HG02642 (cell line): ENCODE measurements at regions not wholly inside any gene's neighbourhood (a gene's known extent, or its start where the extent isn't known, plus 50 kb on each side); places are given as distances from the start of the nearest gene placed in this dataset.

Source experiments
- ATAC-seq: cut with Tn5 transposase; IDR thresholded peaks from one replicate; pipeline ENCODE4 v1.9.1; 2021; ENCODE audit warnings: mild to moderate bottlenecking; ENCODE audit not compliant: unreplicated experiment, poor library complexity

- no peak for ATAC-seq
These were observed 658.0 kb downstream of the PTPRU start for GRCh38 chr1:29894311-29894710.

- no peak for ATAC-seq
These were observed 657.5 kb downstream of the PTPRU start for GRCh38 chr1:29893806-29894205.

GRCh38 chr1:29893046-29893723 is 656.9 kb downstream of the PTPRU start:
- ATAC-seq, result no peak

GRCh38 chr1:29892247-29892646 is 655.9 kb downstream of the PTPRU start:
- no peak for ATAC-seq

GRCh38 chr1:29890201-29890959 is 654.1 kb downstream of the PTPRU start:
- no peak for ATAC-seq

- ATAC-seq, result no peak
These were observed 653.5 kb downstream of the PTPRU start for GRCh38 chr1:29889776-29890175.

- no peak for ATAC-seq
These were observed 648.4 kb downstream of the PTPRU start for GRCh38 chr1:29884740-29885139.

- no peak for ATAC-seq
These were observed 647.7 kb downstream of the PTPRU start for GRCh38 chr1:29883986-29884385.

GRCh38 chr1:29883411-29883832 is 647.1 kb downstream of the PTPRU start:
- no peak for ATAC-seq

- no peak for ATAC-seq
These were observed 644.2 kb downstream of the PTPRU start for GRCh38 chr1:29880556-29880955.

- ATAC-seq, result no peak
These were observed 642.9 kb downstream of the PTPRU start for GRCh38 chr1:29879217-29879616.

GRCh38 chr1:29878501-29878900 is 642.2 kb downstream of the PTPRU start:
- no peak for ATAC-seq

- ATAC-seq, result no peak
These were observed 640.6 kb downstream of the PTPRU start for GRCh38 chr1:29876902-29877301.

GRCh38 chr1:29876441-29876840 is 640.1 kb downstream of the PTPRU start:
- no peak for ATAC-seq

- ATAC-seq, result no peak
These were observed 639.3 kb downstream of the PTPRU start for GRCh38 chr1:29875557-29876028.

GRCh38 chr1:29870621-29871020 is 634.3 kb downstream of the PTPRU start:
- no peak for ATAC-seq

- no peak for ATAC-seq
These were observed 633.5 kb downstream of the PTPRU start for GRCh38 chr1:29869802-29870201.

- no peak for ATAC-seq
These were observed 632.6 kb downstream of the PTPRU start for GRCh38 chr1:29868944-29869343.

- no peak for ATAC-seq
These were observed 631.8 kb downstream of the PTPRU start for GRCh38 chr1:29868096-29868495.

GRCh38 chr1:29865051-29865450 is 628.7 kb downstream of the PTPRU start:
- ATAC-seq, result no peak

- no peak for ATAC-seq
These were observed 628.2 kb downstream of the PTPRU start for GRCh38 chr1:29864431-29865022.
